ENCODE measurements at regions not wholly inside any gene's neighbourhood (a gene's known extent, or its start where the extent isn't known, plus 50 kb on each side); places are given as distances from the start of the nearest gene placed in this dataset.

DNA sequence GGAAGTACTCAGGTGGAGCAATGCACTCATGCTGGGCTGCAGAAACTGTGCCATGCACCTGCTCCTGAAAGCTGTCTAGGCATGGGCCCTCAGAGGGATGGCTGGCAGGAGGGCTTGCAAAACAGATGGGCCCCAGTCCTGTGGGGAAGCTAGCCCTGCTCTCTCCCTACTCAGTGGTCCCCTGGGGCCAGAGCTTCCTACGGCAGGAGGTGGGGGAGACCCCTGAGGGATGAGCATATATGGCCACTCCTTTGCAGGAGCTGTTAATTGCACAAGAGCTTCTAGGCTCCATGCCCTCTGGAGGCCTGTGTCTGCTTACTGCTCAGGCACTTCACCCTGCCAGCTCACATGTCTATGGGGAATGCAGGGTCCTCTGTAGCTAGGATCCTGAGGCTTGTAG lies 545.3 kb upstream of the PTPRD start:
- TF ChIP-seq FOXP1 (CRISPR knock-in tag; IDR thresholded peaks at IDR 0.05; ENCODE audit: borderline replicate concordance): no peak
- TF ChIP-seq, protein P1, sequence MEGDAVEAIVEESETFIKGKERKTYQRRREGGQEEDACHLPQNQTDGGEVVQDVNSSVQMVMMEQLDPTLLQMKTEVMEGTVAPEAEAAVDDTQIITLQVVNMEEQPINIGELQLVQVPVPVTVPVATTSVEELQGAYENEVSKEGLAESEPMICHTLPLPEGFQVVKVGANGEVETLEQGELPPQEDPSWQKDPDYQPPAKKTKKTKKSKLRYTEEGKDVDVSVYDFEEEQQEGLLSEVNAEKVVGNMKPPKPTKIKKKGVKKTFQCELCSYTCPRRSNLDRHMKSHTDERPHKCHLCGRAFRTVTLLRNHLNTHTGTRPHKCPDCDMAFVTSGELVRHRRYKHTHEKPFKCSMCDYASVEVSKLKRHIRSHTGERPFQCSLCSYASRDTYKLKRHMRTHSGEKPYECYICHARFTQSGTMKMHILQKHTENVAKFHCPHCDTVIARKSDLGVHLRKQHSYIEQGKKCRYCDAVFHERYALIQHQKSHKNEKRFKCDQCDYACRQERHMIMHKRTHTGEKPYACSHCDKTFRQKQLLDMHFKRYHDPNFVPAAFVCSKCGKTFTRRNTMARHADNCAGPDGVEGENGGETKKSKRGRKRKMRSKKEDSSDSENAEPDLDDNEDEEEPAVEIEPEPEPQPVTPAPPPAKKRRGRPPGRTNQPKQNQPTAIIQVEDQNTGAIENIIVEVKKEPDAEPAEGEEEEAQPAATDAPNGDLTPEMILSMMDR (IDR thresholded peaks at IDR 0.05): no peak
